ENCODE measurements at regions not wholly inside any gene's neighbourhood (a gene's known extent, or its start where the extent isn't known, plus 50 kb on each side); places are given as distances from the start of the nearest gene placed in this dataset.

GRCh38 chr22:47232197-47232596 is 469.7 kb downstream of the TBC1D22A start:
- TF ChIP-seq CTCF (IDR thresholded peaks at IDR 0.05; ENCODE audit: insufficient read depth, low read length) (no peak), REST (IDR thresholded peaks at IDR 0.05; ENCODE audit: insufficient replicate concordance, low read depth) (no peak), POLR2AphosphoS5 (IDR thresholded peaks at IDR 0.05; ENCODE audit: low read depth) (no peak), SPI1 (IDR thresholded peaks at IDR 0.05; ENCODE audit: borderline replicate concordance, low read depth) (no peak), GABPA (IDR thresholded peaks at IDR 0.05; ENCODE audit: low read depth) (no peak)

All from HL-60 (cell line).